Right lobe of liver (tissue), 6 donors: ENCODE measurements at regions not wholly inside any gene's neighbourhood (a gene's known extent, or its start where the extent isn't known, plus 50 kb on each side); places are given as distances from the start of the nearest gene placed in this dataset.

Experiments
- ATAC-seq, 4 donors: fragments of 200-7000 bp; cut with Tn5 transposase; one replicate each; pipeline ENCODE4 v1.9.1; 2020; ENCODE audit warnings: mild to moderate bottlenecking in 4 of 4, moderate library complexity in 4 of 4
- DNase-seq, 3 donors: peaks; one replicate each; pipeline ENCODE4 v3.0.0-alpha.2; 2020
- H3K27ac ChIP-seq, 3 donors: fragments of 200-600 bp; one replicate each; pipeline ENCODE4 v1.8.0; 2022
- H3K27me3 ChIP-seq, 2 donors: fragments of 200-600 bp; one replicate each; pipeline ENCODE4 v1.8.0; 2022
- H3K36me3 ChIP-seq, 4 donors: fragments of 200-600 bp; sonication (generic) in 1 of 4; one replicate each; pipeline versions ENCODE4 v1.5.1 to v1.8.0; 2017 to 2022; ENCODE audit warnings: control low read depth in 1 of 4
- H3K4me1 ChIP-seq, 4 donors: fragments of 200-600 bp; sonication (generic) in 1 of 4; one replicate each; pipeline versions ENCODE4 v1.5.1 to v1.8.0; 2017 to 2022; ENCODE audit warnings: control low read depth in 1 of 4
- H3K4me3 ChIP-seq, 3 donors: fragments of 200-600 bp; one replicate each; pipeline ENCODE4 v1.8.0; 2022
- H3K9me3 ChIP-seq, 4 donors: fragments of 200-600 bp; sonication (generic) in 1 of 4; one replicate each; pipeline versions ENCODE4 v1.5.1 to v1.8.0; 2017 to 2022; ENCODE audit warnings: control low read depth in 1 of 4
- POLR2A ChIP-seq: fragments of 450-650 bp; IDR thresholded peaks from one replicate; pipeline ENCODE4 v1.6.1; 2017; ENCODE audit warnings: antibody characterized with exemption, mild to moderate bottlenecking
- WGBS: methylation state at CpG from one replicate; pipeline ENCODE4 v1.1.6; 2018; ENCODE audit warnings: low coverage, low lambda C conversion rate; ENCODE audit not compliant: insufficient coverage; ENCODE audit errors: missing lambda C conversion rate; 5-methylcytosine and 5-hydroxymethylcytosine counted together
- intact Hi-C, 2 donors: fragments of 100-400 bp; cut with DNase I; formaldehyde crosslinking; loops; one replicate each; pipeline versions ENCODE4 v1.11.2 to v1.14.1; 2022
- TF ChIP-seq, protein P1 (sequence below), 4 donors: fragments of 200-600 bp in 3 of 4; fragments of 450-650 bp in 1 of 4; IDR thresholded peaks; one replicate each; pipeline versions ENCODE4 v1.5.1 to v1.8.0; 2016 to 2022; ENCODE audit warnings: antibody characterized with exemption in 4 of 4, mild to moderate bottlenecking in 2 of 4
- donor health status: DM: no; HTN: yes; CAD: no.
- donor health status: DM: no; HTN: no; CAD: no.
- donor health status: DM: no; HTN: no; CAD: no.
- donor health status: DM: no; HTN: yes; CAD: no.
- donor health status: DM: no; HTN: yes; CAD: no.

- WGBS: 58% methylated on average over 3 of the region's 3 CpGs
Measured at GRCh38 chr6:9999796-10000195, 415.1 kb downstream of the TFAP2A start.

DNA sequence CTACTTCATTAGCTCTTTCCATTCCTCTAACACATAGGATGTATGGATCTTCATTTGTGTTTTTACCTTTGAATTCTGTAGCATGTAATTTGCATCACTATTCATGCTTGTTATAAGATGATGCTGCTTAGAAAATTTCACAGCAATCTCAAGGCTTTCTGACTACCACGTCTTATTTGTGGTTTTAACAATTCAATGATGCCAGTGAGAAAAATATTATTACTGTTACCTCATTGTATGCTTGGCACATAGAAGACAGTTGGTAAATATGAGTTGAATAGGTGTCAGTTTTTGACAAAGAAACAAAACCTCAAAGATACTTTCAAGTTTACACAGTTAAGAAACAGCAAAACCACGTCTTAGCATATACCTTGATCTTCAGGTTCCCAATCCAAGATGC is 428.6 kb downstream of the TFAP2A start:
- Histone ChIP-seq H3K4me3 (no peak overlapping the region), H3K27ac (no peak overlapping the region), H3K9me3 (no peaks in the 10 kb centered on the region), H3K36me3 (no peaks in the 10 kb centered on the region), H3K27me3 (no peaks in the 10 kb centered on the region), H3K4me1 (no peaks in the 10 kb centered on the region)
- WGBS: 32% methylated on average over 2 of the region's 2 CpGs
- DNase-seq: no peak
- ATAC-seq: no peak
- TF ChIP-seq, protein P1, sequence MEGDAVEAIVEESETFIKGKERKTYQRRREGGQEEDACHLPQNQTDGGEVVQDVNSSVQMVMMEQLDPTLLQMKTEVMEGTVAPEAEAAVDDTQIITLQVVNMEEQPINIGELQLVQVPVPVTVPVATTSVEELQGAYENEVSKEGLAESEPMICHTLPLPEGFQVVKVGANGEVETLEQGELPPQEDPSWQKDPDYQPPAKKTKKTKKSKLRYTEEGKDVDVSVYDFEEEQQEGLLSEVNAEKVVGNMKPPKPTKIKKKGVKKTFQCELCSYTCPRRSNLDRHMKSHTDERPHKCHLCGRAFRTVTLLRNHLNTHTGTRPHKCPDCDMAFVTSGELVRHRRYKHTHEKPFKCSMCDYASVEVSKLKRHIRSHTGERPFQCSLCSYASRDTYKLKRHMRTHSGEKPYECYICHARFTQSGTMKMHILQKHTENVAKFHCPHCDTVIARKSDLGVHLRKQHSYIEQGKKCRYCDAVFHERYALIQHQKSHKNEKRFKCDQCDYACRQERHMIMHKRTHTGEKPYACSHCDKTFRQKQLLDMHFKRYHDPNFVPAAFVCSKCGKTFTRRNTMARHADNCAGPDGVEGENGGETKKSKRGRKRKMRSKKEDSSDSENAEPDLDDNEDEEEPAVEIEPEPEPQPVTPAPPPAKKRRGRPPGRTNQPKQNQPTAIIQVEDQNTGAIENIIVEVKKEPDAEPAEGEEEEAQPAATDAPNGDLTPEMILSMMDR (IDR thresholded peaks at IDR 0.05): no peak
- TF ChIP-seq POLR2A: no peak
- intact Hi-C loops: no loop called here

More at GRCh38 chr6:9999796-10000195, 415.1 kb downstream of the TFAP2A start:
- Histone ChIP-seq H3K27me3 (no peaks in the 10 kb centered on the region), H3K4me3 (no peak overlapping the region), H3K27ac (no peak overlapping the region), H3K4me1 (no peaks in the 10 kb centered on the region), H3K36me3 (no peaks in the 10 kb centered on the region), H3K9me3 (no peaks in the 10 kb centered on the region)
- ATAC-seq (no peak), DNase-seq (no peak)
- TF ChIP-seq, protein P1 (IDR thresholded peaks at IDR 0.05): no peak
- TF ChIP-seq POLR2A: no peak
- intact Hi-C loops: no loop called here

DNA sequence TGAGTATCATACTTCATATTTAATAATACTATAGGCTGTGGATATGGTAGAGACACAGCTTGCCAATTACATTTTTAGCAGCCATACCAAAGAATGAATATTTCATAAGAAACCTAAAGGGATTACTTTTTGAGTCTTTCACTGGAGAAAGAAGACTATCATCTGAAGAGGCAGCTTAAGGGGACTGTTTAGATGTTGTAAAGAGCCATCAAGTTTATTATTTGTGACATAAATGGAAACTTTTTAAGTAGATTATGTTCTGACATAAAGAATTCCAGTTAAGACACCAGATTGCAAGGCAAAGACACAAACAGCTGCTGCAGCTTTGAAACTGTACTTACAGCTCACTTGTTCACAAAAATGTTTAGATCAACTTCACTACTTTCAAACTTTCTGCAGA is 429.4 kb downstream of the TFAP2A start:
- H3K27ac ChIP-seq: no peak overlapping the region
- no peaks in the 10 kb centered on the region for H3K36me3 ChIP-seq
- no peak for DNase-seq
- no peaks in the 10 kb centered on the region for H3K4me1 ChIP-seq
- no peak overlapping the region for H3K4me3 ChIP-seq
- intact Hi-C loops: no loop called here
- no peak for ATAC-seq
- H3K27me3 ChIP-seq: no peaks in the 10 kb centered on the region
- no peak for TF ChIP-seq POLR2A
- TF ChIP-seq, protein P1 (IDR thresholded peaks at IDR 0.05): no peak
- H3K9me3 ChIP-seq: no peaks in the 10 kb centered on the region

GRCh38 chr6:9984607-9985006 is 430.3 kb downstream of the TFAP2A start:
- intact Hi-C loops: no loop called here
- no peak overlapping the region for H3K4me3 ChIP-seq
- no peak for TF ChIP-seq POLR2A
- TF ChIP-seq, protein P1 (IDR thresholded peaks at IDR 0.05): no peak
- H3K36me3 ChIP-seq: no peaks in the 10 kb centered on the region
- no peaks in the 10 kb centered on the region for H3K9me3 ChIP-seq
- no peaks in the 10 kb centered on the region for H3K4me1 ChIP-seq
- ATAC-seq (no peak), DNase-seq (no peak)
- H3K27me3 ChIP-seq: no peaks in the 10 kb centered on the region
- H3K27ac ChIP-seq: no peak overlapping the region

DNA sequence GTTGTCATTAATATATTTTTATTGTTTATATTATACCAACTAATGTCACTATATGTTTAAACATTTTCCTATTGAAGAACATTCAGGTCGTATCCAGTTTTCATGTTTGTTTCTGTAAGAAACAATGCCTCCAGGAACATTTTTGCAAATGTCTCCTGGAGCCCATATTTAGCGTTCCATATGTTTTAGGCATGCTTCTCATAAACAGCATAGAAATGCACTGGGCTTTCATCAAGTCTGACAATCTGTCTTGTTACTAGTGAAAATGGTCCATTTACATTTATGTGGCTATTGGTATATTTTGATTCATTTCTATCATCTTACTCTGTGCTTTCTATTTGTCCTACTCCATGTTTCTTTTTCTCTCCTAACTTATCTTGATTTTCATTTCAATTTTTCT is 431.7 kb downstream of the TFAP2A start:
- Histone ChIP-seq H3K27ac (no peak overlapping the region), H3K4me3 (no peak overlapping the region), H3K36me3 (no peaks in the 10 kb centered on the region), H3K27me3 (no peaks in the 10 kb centered on the region), H3K4me1 (no peaks in the 10 kb centered on the region), H3K9me3 (no peaks in the 10 kb centered on the region)
- TF ChIP-seq POLR2A: no peak
- TF ChIP-seq, protein P1 (IDR thresholded peaks at IDR 0.05): no peak
- DNase-seq (no peak), ATAC-seq (no peak)
- 63% methylated on average over 2 of the region's 2 CpGs for WGBS
- intact Hi-C loops: no loop called here
